ENCODE measurements at regions not wholly inside any gene's neighbourhood (a gene's known extent, or its start where the extent isn't known, plus 50 kb on each side); places are given as distances from the start of the nearest gene placed in this dataset.
"Not testable (repeated sequence)": the region's sequence is repeated elsewhere in the genome, so short reads cannot be mapped to it uniquely, and the experiment has no call there.

DNA sequence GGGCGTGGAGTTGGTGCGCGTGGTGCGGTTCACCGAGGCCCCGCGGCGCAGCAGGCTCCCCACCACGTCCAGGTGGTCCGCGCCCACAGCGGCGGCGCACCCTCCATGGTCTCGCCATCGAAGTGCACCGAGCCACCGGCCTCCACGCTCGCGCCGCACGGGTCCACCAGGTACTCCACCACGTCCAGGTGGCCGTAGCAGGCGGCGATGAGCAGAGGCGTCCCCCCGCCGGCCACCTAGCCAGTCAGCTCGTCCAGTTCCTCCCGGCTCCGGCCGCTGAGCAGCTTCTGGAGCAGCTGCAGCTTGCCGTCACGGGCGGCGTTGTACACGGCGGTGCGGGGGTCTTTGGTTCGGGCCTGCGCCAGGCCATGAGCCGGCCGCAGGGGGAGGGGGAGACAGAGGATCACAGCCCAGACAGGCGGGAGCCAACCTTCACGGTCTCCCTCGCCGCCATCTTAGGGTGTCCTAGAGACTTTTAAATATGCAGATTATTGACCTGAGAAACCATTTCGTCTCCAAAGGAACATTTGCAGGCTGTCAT, 149.8 kb downstream of the POTEC start:
- not testable (repeated sequence) for ATAC-seq; H3K9me3 ChIP-seq (ENCODE audit: control insufficient read depth, low read length, poor library complexity, severe bottlenecking); H3K36me3 Mint-ChIP-seq (ENCODE audit: low read depth); DNase-seq; H3K27ac Mint-ChIP-seq; H3K4me1 Mint-ChIP-seq; H3K4me3 Mint-ChIP-seq
- peaks cover 20% of the 10 kb centered on the region for H3K27me3 Mint-ChIP-seq

DNA sequence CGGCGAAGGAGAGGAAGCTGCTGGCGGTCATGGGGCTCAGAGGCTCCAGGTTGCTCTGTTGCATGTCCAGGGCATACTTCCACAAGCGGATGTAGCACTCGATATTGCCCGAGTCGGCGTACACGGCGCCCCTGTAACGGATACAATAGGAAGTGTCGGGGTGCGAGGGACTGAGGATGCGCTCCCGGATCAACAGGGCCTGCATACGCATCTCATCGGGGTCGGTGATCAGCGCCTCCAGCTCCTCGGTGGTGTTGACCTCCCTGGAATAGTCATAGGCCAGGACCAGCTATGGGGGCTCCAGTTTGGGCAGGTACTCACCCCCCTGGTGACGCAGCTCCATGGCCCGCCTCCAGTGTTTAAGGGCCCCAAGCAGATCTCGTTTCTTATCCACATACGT, 150.8 kb downstream of the POTEC start:
- H3K4me1 Mint-ChIP-seq; H3K9me3 ChIP-seq (ENCODE audit: control insufficient read depth, low read length, poor library complexity, severe bottlenecking); H3K27ac Mint-ChIP-seq; ATAC-seq; H3K36me3 Mint-ChIP-seq (ENCODE audit: low read depth); DNase-seq; H3K4me3 Mint-ChIP-seq: not testable (repeated sequence)
- peaks cover 11% of the 10 kb centered on the region for H3K27me3 Mint-ChIP-seq

DNA sequence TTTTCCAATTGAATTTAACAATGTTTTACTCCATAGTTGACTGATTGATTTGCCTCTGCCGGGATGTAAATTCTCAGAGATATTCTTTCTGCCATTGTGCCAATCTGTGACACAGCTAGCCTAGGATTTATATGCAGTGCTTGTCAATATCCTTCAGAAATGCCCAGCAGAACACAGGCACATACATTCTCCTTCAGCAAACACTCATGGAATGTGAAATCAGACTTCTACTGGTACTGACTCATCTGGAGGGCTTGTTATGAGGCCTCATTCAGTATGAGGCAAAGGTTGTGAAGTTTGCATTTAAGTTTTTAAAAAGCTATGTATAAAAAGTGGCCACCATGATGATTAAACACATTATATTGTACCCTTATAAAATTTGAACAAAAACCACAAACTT, 158.4 kb downstream of the POTEC start:
- not testable (repeated sequence) for H3K4me1 Mint-ChIP-seq; H3K4me3 Mint-ChIP-seq; ATAC-seq; H3K27me3 Mint-ChIP-seq; H3K27ac Mint-ChIP-seq; H3K36me3 Mint-ChIP-seq (ENCODE audit: low read depth); DNase-seq; H3K9me3 ChIP-seq (ENCODE audit: control insufficient read depth, low read length, poor library complexity, severe bottlenecking)

- not testable (repeated sequence) for ATAC-seq; H3K27ac Mint-ChIP-seq; H3K4me3 Mint-ChIP-seq; H3K4me1 Mint-ChIP-seq; DNase-seq; H3K9me3 ChIP-seq (ENCODE audit: control insufficient read depth, low read length, poor library complexity, severe bottlenecking); H3K27me3 Mint-ChIP-seq; H3K36me3 Mint-ChIP-seq (ENCODE audit: low read depth)
Measured at GRCh38 chr18:14382666-14383065, 160.7 kb downstream of the POTEC start.

- not testable (repeated sequence) for ATAC-seq; H3K9me3 ChIP-seq (ENCODE audit: control insufficient read depth, low read length, poor library complexity, severe bottlenecking); H3K27me3 Mint-ChIP-seq; H3K4me1 Mint-ChIP-seq; DNase-seq; H3K36me3 Mint-ChIP-seq (ENCODE audit: low read depth); H3K4me3 Mint-ChIP-seq; H3K27ac Mint-ChIP-seq
Measured at GRCh38 chr18:14379489-14379888, 163.9 kb downstream of the POTEC start.

DNA sequence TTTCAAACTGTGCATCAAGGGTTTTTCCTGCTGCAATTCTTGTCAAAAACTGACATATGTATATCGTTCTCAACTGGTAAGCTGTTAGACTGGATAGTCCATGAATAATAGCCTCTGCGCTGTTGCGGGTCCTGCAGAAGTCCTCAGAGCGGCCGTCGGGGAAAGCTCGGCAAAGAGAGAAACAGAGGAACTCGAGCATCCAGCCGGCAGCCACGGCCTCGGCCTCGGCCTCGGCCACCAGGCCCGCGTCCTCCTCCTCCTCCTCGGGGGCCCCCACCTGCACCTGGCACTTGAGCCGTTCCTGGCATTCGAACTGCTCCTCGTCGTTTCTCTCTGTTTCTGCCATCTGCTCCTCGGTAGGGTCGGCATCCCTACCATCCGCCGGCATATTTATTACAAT, 165.0 kb downstream of the POTEC start:
- not testable (repeated sequence) for H3K4me1 Mint-ChIP-seq; H3K27me3 Mint-ChIP-seq; H3K36me3 Mint-ChIP-seq (ENCODE audit: low read depth)

GRCh38 chr18:14361346-14361745, 182.1 kb downstream of the POTEC start:
- not testable (repeated sequence) for H3K27me3 Mint-ChIP-seq; ATAC-seq; H3K27ac Mint-ChIP-seq; H3K4me3 Mint-ChIP-seq; DNase-seq; H3K36me3 Mint-ChIP-seq (ENCODE audit: low read depth); H3K4me1 Mint-ChIP-seq; H3K9me3 ChIP-seq (ENCODE audit: control insufficient read depth, low read length, poor library complexity, severe bottlenecking)

More for the DNA sequence above, 165.0 kb downstream of the POTEC start:
- H3K4me3 Mint-ChIP-seq; DNase-seq; H3K9me3 ChIP-seq (ENCODE audit: control insufficient read depth, low read length, poor library complexity, severe bottlenecking); H3K27ac Mint-ChIP-seq; ATAC-seq: not testable (repeated sequence)

GRCh38 chr18:14357553-14358297, 185.7 kb downstream of the POTEC start:
- not testable (repeated sequence) for H3K36me3 Mint-ChIP-seq (ENCODE audit: low read depth); H3K4me3 Mint-ChIP-seq; H3K4me1 Mint-ChIP-seq; H3K27ac Mint-ChIP-seq; H3K9me3 ChIP-seq (ENCODE audit: control insufficient read depth, low read length, poor library complexity, severe bottlenecking); ATAC-seq; DNase-seq
- peaks cover 14% of the 10 kb centered on the region for H3K27me3 Mint-ChIP-seq

GRCh38 chr18:14342170-14342569, 201.2 kb downstream of the POTEC start:
- not testable (repeated sequence) for DNase-seq; H3K27me3 Mint-ChIP-seq; ATAC-seq; H3K4me3 Mint-ChIP-seq; H3K4me1 Mint-ChIP-seq; H3K27ac Mint-ChIP-seq; H3K9me3 ChIP-seq (ENCODE audit: control insufficient read depth, low read length, poor library complexity, severe bottlenecking); H3K36me3 Mint-ChIP-seq (ENCODE audit: low read depth)

DNA sequence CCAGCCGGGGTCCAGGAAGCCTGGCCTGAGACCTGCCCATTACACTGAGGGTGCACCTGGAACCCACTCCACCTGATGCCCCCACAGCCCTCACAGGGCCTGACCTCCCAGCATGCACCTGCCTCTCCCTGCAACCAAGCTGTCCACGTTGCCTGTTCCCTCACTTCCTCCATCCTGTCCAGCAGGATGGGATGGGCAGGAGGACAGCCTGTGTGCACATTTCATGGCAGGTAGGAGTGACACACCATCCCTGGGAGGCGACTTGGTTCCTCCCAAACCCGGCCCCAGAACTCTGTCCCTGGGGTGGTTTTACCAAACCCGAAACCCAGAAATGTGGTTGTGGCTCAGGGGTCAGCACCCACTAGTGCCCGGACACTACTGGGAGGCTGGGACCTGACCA, 203.8 kb upstream of the ZNF519 start:
- H3K36me3 Mint-ChIP-seq (ENCODE audit: low read depth); DNase-seq; H3K27ac Mint-ChIP-seq; H3K9me3 ChIP-seq (ENCODE audit: control insufficient read depth, low read length, poor library complexity, severe bottlenecking); H3K4me3 Mint-ChIP-seq; ATAC-seq; H3K4me1 Mint-ChIP-seq; H3K27me3 Mint-ChIP-seq: not testable (repeated sequence)

DNA sequence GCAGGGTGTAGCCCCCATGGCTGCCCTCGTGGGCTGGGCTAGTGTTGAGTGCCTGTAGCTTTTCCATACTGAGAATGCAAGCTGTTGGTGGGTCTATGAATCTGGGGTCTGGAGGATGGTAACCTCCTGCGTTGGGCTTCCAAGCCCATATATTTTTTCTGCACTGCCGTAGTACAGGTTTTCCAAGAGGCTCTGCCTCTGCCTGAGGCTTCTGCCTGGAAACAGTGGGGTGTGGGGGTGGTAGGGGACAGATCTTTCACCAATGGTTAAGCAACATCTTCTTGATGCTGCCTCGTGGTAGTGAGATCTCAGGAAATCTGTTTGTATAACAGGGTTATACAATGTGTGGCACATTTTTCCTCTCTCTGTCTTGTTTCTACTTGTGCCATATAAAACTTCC, 189.0 kb upstream of the ZNF519 start:
- H3K9me3 ChIP-seq (ENCODE audit: control insufficient read depth, low read length, poor library complexity, severe bottlenecking); H3K36me3 Mint-ChIP-seq (ENCODE audit: low read depth); H3K4me3 Mint-ChIP-seq; DNase-seq; H3K4me1 Mint-ChIP-seq; H3K27me3 Mint-ChIP-seq; H3K27ac Mint-ChIP-seq; ATAC-seq: not testable (repeated sequence)

DNA sequence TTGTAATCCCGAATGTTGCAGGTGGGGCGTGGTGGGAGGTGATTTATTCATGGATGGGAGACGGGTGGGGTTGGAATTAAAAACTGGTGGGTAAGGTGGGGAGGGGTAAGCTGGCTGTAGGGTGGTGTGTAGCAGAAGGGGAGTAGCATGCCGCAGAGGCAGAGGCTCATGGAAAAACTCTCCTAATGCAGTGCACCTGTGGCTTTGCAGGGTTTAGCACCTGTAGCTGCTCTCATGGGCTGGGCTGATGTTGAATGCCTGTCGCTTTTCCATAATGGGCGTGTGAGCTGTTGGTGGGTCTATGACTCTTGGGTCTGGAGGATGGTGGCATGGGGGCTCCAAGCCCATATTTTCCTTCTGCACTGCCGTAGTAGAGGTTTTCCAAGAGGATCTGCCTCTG, 169.0 kb upstream of the ZNF519 start:
- H3K4me3 Mint-ChIP-seq; H3K27me3 Mint-ChIP-seq; ATAC-seq; H3K9me3 ChIP-seq (ENCODE audit: control insufficient read depth, low read length, poor library complexity, severe bottlenecking); H3K4me1 Mint-ChIP-seq; H3K27ac Mint-ChIP-seq; DNase-seq; H3K36me3 Mint-ChIP-seq (ENCODE audit: low read depth): not testable (repeated sequence)

DNA sequence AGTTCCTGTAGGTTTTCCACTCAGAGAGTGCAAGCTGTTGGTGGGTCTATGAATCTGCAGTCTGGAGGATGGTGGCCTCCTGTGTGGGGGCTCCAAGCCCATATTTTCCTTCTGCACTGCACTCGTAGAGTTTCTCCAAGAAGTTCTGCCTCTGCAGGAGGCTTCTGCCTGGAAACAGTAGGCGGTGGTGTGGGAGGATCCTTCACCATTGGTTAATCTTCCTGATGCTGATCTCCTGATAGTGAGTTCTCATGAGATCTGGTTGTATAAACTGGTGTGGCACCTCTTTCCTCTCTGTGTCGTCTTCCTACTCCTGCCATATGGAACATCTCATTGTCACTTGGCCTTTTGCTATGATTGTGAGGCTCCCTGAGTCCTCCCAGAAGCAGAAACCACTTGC, 162.8 kb upstream of the ZNF519 start:
- not testable (repeated sequence) for ATAC-seq; H3K27me3 Mint-ChIP-seq; H3K27ac Mint-ChIP-seq; DNase-seq; H3K4me1 Mint-ChIP-seq; H3K9me3 ChIP-seq (ENCODE audit: control insufficient read depth, low read length, poor library complexity, severe bottlenecking); H3K4me3 Mint-ChIP-seq; H3K36me3 Mint-ChIP-seq (ENCODE audit: low read depth)

DNA sequence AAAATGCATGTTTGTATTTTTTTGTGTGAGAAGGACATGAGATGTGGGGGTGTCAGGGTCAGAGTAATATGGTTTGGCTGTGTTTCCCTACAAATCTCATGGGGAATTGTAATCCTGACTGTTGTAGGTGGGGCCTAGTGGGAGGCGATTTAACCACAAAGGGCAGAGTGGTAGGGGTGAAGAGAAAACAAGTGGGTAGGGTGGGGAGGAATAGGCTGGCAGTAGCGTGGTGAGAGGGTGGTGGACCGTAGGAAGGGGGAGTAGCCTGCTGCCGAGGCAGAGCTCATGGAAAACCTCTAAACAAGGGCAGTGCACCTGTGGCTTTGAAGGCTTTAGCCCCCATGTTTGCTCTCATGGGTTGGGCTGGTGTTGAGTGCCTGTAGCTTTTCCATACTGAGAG, 152.8 kb upstream of the ZNF519 start:
- no peak for ATAC-seq
- Mint-ChIP-seq H3K27me3 (no peaks in the 10 kb centered on the region), H3K27ac (no peak overlapping the region)

More for the DNA sequence above, 152.8 kb upstream of the ZNF519 start:
- Mint-ChIP-seq H3K36me3 (ENCODE audit: low read depth) (peaks cover 2% of the 10 kb centered on the region), H3K4me1 (no peaks in the 10 kb centered on the region), H3K4me3 (no peak overlapping the region)
- DNase-seq = no peak
- no peaks in the 10 kb centered on the region for H3K9me3 ChIP-seq (ENCODE audit: control insufficient read depth, low read length, poor library complexity, severe bottlenecking)
